ENCODE measurements at regions not wholly inside any gene's neighbourhood (a gene's known extent, or its start where the extent isn't known, plus 50 kb on each side); places are given as distances from the start of the nearest gene placed in this dataset.

DNA sequence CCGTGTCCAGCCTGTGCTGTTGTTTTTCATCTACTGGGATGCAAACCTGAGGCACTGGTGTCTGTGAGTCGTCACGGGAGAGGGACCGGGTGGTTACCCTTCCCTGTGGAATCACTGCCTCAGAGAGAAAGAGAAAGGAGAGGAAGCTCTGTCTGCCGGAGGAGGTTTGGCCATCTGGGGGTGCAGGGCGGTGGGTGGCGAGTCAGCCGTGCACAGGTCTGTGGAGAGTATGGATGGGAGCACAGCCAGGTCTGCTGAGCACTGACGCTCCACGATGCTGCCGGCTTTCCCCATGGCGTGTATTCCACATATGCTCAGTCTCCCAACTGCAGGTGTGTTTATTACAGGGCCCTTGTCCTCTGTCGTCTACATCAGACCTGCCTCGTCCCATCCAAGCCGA is 395.2 kb upstream of the IRX4 start:
- Histone ChIP-seq H3K4me3 (ENCODE audit: low read depth, low read length) (no peak overlapping the region), H3K9me3 (ENCODE audit: control insufficient read depth, insufficient read depth, low read length) (peaks cover 72% of the 10 kb centered on the region), H3K27ac (ENCODE audit: low read depth, low read length) (no peak overlapping the region), H3K27me3 (ENCODE audit: control insufficient read depth, insufficient read depth, low read length) (no peaks in the 10 kb centered on the region)
- ChIA-PET POLR2A (no interaction called here), CTCF (no interaction called here)
- no peak for DNase-seq (ENCODE audit: low read depth, low spot score)
- TF ChIP-seq, protein P1, sequence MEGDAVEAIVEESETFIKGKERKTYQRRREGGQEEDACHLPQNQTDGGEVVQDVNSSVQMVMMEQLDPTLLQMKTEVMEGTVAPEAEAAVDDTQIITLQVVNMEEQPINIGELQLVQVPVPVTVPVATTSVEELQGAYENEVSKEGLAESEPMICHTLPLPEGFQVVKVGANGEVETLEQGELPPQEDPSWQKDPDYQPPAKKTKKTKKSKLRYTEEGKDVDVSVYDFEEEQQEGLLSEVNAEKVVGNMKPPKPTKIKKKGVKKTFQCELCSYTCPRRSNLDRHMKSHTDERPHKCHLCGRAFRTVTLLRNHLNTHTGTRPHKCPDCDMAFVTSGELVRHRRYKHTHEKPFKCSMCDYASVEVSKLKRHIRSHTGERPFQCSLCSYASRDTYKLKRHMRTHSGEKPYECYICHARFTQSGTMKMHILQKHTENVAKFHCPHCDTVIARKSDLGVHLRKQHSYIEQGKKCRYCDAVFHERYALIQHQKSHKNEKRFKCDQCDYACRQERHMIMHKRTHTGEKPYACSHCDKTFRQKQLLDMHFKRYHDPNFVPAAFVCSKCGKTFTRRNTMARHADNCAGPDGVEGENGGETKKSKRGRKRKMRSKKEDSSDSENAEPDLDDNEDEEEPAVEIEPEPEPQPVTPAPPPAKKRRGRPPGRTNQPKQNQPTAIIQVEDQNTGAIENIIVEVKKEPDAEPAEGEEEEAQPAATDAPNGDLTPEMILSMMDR (IDR thresholded peaks at IDR 0.05; ENCODE audit: low read depth, low read length): no peak

- POLR2A ChIA-PET: no interaction called here
- no peak for DNase-seq (ENCODE audit: low read depth, low spot score)
- CTCF ChIA-PET: no interaction called here
- no peak overlapping the region for H3K4me3 ChIP-seq (ENCODE audit: low read depth, low read length)
- TF ChIP-seq, protein P1 (IDR thresholded peaks at IDR 0.05; ENCODE audit: low read depth, low read length): no peak
- no peaks in the 10 kb centered on the region for H3K27me3 ChIP-seq (ENCODE audit: control insufficient read depth, insufficient read depth, low read length)
- H3K27ac ChIP-seq (ENCODE audit: low read depth, low read length): no peak overlapping the region
- H3K9me3 ChIP-seq (ENCODE audit: control insufficient read depth, insufficient read depth, low read length): peaks cover 72% of the 10 kb centered on the region
These were observed 393.4 kb upstream of the IRX4 start for GRCh38 chr5:2276101-2276500.

DNA sequence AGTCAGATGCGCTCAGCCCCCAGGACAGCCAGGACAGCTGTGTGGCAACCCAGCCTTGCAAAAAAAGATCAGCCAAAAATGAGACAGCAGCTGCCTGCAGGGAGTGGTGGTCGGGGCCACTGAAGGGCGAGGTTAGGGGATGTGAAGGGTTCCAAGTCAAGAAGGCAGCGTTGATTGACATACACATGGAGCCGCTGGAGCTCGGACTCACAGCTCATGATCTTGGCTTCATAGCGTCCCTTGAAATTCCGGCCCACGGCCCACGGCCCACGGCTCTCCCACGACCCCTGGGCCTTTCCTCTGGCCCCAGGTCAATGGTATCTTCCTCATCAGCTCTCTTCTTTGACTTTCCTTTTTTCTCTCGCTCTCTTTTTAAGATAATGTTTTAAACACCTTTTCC is 390.0 kb upstream of the IRX4 start:
- POLR2A ChIA-PET: no interaction called here
- H3K27ac ChIP-seq (ENCODE audit: low read depth, low read length): no peak overlapping the region
- H3K9me3 ChIP-seq (ENCODE audit: control insufficient read depth, insufficient read depth, low read length): peaks cover 74% of the 10 kb centered on the region
- TF ChIP-seq, protein P1 (IDR thresholded peaks at IDR 0.05; ENCODE audit: low read depth, low read length): no peak
- CTCF ChIA-PET: no interaction called here
- H3K27me3 ChIP-seq (ENCODE audit: control insufficient read depth, insufficient read depth, low read length): no peaks in the 10 kb centered on the region
- no peak for DNase-seq (ENCODE audit: low read depth, low spot score)
- no peak overlapping the region for H3K4me3 ChIP-seq (ENCODE audit: low read depth, low read length)

- TF ChIP-seq, protein P1 (IDR thresholded peaks at IDR 0.05; ENCODE audit: low read depth, low read length): no peak
- ChIA-PET POLR2A (no interaction called here), CTCF (no interaction called here)
- Histone ChIP-seq H3K27ac (ENCODE audit: low read depth, low read length) (no peak overlapping the region), H3K27me3 (ENCODE audit: control insufficient read depth, insufficient read depth, low read length) (no peaks in the 10 kb centered on the region), H3K4me3 (ENCODE audit: low read depth, low read length) (no peak overlapping the region), H3K9me3 (ENCODE audit: control insufficient read depth, insufficient read depth, low read length) (peaks cover 67% of the 10 kb centered on the region)
- no peak for DNase-seq (ENCODE audit: low read depth, low spot score)
These were observed 389.3 kb upstream of the IRX4 start for GRCh38 chr5:2272039-2272438.

DNA sequence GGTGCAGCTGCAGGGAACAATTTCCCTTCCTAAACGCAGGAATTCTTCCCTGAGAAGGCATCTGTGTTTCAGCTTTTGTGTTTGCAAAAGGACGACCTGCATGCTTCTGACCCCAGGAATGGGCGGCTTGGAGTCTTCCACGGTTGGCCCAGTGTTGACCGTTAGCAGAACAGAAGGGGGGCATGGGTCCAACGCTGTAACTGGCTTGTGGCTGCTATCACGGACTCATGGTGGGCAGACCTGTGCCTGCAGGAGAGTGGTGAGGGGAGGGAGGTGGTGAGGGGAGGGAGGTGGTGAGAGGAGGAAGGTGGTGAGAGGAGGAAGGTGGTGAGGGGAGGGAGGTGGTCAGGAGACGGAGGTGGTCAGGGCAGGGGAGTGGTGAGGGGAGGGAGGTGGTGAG is 388.6 kb upstream of the IRX4 start:
- ChIA-PET POLR2A (no interaction called here), CTCF (no interaction called here)
- no peaks in the 10 kb centered on the region for H3K27me3 ChIP-seq (ENCODE audit: control insufficient read depth, insufficient read depth, low read length)
- no peak overlapping the region for H3K27ac ChIP-seq (ENCODE audit: low read depth, low read length)
- TF ChIP-seq, protein P1 (IDR thresholded peaks at IDR 0.05; ENCODE audit: low read depth, low read length): no peak
- no peak for DNase-seq (ENCODE audit: low read depth, low spot score)
- no peak overlapping the region for H3K4me3 ChIP-seq (ENCODE audit: low read depth, low read length)
- H3K9me3 ChIP-seq (ENCODE audit: control insufficient read depth, insufficient read depth, low read length): peaks cover 61% of the 10 kb centered on the region
